Fibroblast of lung (primary cell): ENCODE measurements at regions not wholly inside any gene's neighbourhood (a gene's known extent, or its start where the extent isn't known, plus 50 kb on each side); places are given as distances from the start of the nearest gene placed in this dataset.

Experiments used
- EZH2 ChIP-seq: IDR thresholded peaks from 2 replicates; pipeline ENCODE4 v1.5.1; 2012; ENCODE audit warnings: low read length, control low read depth, mild to moderate bottlenecking; ENCODE audit errors: missing control alignments
- TF ChIP-seq, protein P1 (sequence below), 2 donors: IDR thresholded peaks in 1 of 2; conservative IDR thresholded peaks in 1 of 2; 1 replicate in 1 of 2; 2 replicates in 1 of 2; pipeline ENCODE4 v1.5.1; 2011 to 2012; ENCODE audit warnings: low read length in 2 of 2, control low read depth in 1 of 2, inconsistent platforms in 1 of 2, low read depth in 1 of 2, mild to moderate bottlenecking in 1 of 2

- TF ChIP-seq, protein P1, sequence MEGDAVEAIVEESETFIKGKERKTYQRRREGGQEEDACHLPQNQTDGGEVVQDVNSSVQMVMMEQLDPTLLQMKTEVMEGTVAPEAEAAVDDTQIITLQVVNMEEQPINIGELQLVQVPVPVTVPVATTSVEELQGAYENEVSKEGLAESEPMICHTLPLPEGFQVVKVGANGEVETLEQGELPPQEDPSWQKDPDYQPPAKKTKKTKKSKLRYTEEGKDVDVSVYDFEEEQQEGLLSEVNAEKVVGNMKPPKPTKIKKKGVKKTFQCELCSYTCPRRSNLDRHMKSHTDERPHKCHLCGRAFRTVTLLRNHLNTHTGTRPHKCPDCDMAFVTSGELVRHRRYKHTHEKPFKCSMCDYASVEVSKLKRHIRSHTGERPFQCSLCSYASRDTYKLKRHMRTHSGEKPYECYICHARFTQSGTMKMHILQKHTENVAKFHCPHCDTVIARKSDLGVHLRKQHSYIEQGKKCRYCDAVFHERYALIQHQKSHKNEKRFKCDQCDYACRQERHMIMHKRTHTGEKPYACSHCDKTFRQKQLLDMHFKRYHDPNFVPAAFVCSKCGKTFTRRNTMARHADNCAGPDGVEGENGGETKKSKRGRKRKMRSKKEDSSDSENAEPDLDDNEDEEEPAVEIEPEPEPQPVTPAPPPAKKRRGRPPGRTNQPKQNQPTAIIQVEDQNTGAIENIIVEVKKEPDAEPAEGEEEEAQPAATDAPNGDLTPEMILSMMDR (conservative IDR thresholded peaks at IDR 0.05 in 1 of 2, IDR thresholded peaks at IDR 0.05 in 1 of 2; ENCODE audit: low read depth in 1 of 2, low read length in 2 of 2) = no peak
- TF ChIP-seq EZH2 = no peak
Observed at GRCh38 chr6:8785223-8785622, 349.9 kb upstream of the SLC35B3 start.
